CD14-positive monocyte (primary cell): ENCODE measurements at regions not wholly inside any gene's neighbourhood (a gene's known extent, or its start where the extent isn't known, plus 50 kb on each side); places are given as distances from the start of the nearest gene placed in this dataset.

Experiments
- DNase-seq, 3 donors: peaks; one replicate each; pipeline ENCODE4 v3.0.0-alpha.2; 2011 to 2022
- H2AFZ ChIP-seq: 2 replicates; pipeline ENCODE4 v1.6.0; 2012; ENCODE audit warnings: mild to moderate bottlenecking, low read depth, low read length, inconsistent platforms; ENCODE audit not compliant: insufficient read depth, poor library complexity, severe bottlenecking
- H3K27ac ChIP-seq, 2 donors: 1 replicate in 1 of 2; 2 replicates in 1 of 2; pipeline ENCODE4 v1.5.1; 2012 to 2013; ENCODE audit warnings: low read length in 2 of 2, control low read depth in 1 of 2, inconsistent platforms in 1 of 2, low read depth in 1 of 2, mild to moderate bottlenecking in 1 of 2
- H3K27me3 ChIP-seq, 2 donors: one replicate each; pipeline versions ENCODE4 v1.6.0 to v1.6.1; 2011 to 2013; ENCODE audit warnings: low read length in 2 of 2; ENCODE audit not compliant: control insufficient read depth in 2 of 2, insufficient read depth in 2 of 2
- H3K36me3 ChIP-seq, 2 donors: replicated peaks in 1 of 2; 1 replicate in 1 of 2; 2 replicates in 1 of 2; pipeline versions ENCODE4 v1.5.1 to v1.6.1; 2012 to 2013; ENCODE audit warnings: low read length in 2 of 2, control low read depth in 1 of 2, inconsistent platforms in 1 of 2, mild to moderate bottlenecking in 1 of 2; ENCODE audit not compliant: insufficient read depth in 2 of 2, control insufficient read depth in 1 of 2
- H3K4me1 ChIP-seq, 2 donors: 1 replicate in 1 of 2; 2 replicates in 1 of 2; pipeline versions ENCODE4 v1.5.1 to v1.6.1; 2012 to 2013; ENCODE audit warnings: low read length in 2 of 2, control low read depth in 1 of 2, inconsistent platforms in 1 of 2, mild to moderate bottlenecking in 1 of 2, moderate library complexity in 1 of 2; ENCODE audit not compliant: insufficient read depth in 2 of 2, control insufficient read depth in 1 of 2
- H3K4me2 ChIP-seq: replicated peaks from 2 replicates; pipeline ENCODE3; 2012; ENCODE audit warnings: low read length, moderate library complexity, mild to moderate bottlenecking; ENCODE audit not compliant: poor library complexity, severe bottlenecking; ENCODE audit errors: extremely low read depth
- H3K4me3 ChIP-seq, 3 experiments: fragments of 200-600 bp in 1 of 3; sonication (generic) in 1 of 3; replicated peaks in 1 of 3; 1 replicate in 2 of 3; 2 replicates in 1 of 3; pipeline ENCODE4 v1.5.1; 2011 to 2013; ENCODE audit warnings: low read length in 3 of 3, mild to moderate bottlenecking in 3 of 3, control low read depth in 2 of 3, low read depth in 2 of 3, inconsistent platforms in 1 of 3, moderate library complexity in 1 of 3
- H3K79me2 ChIP-seq: 2 replicates; pipeline ENCODE4 v1.6.0; 2012; ENCODE audit warnings: mild to moderate bottlenecking, control low read depth, inconsistent platforms, low read length, moderate library complexity; ENCODE audit not compliant: insufficient read depth
- H3K9ac ChIP-seq: 2 replicates; pipeline ENCODE4 v1.6.0; 2017; ENCODE audit warnings: low read length, mild to moderate bottlenecking; ENCODE audit not compliant: insufficient read depth, poor library complexity, severe bottlenecking
- H3K9me3 ChIP-seq, 2 donors: replicated peaks in 1 of 2; 1 replicate in 1 of 2; 2 replicates in 1 of 2; pipeline versions ENCODE4 v1.5.1 to v1.6.1; 2012 to 2013; ENCODE audit warnings: low read length in 2 of 2, control low read depth in 1 of 2; ENCODE audit not compliant: control insufficient read depth in 1 of 2, insufficient read depth in 1 of 2
- H4K20me1 ChIP-seq: 2 replicates; pipeline ENCODE4 v1.6.0; 2012; ENCODE audit warnings: mild to moderate bottlenecking, low read length, control low read depth, moderate library complexity; ENCODE audit not compliant: insufficient read depth
- H3K27ac Mint-ChIP-seq, 7 donors: one replicate each; pipeline ENCODE4 v1.8.0; 2020; ENCODE audit warnings: mild to moderate bottlenecking in 7 of 7, mixed read lengths in 7 of 7, moderate library complexity in 6 of 7, inconsistent platforms in 2 of 7
- H3K27me3 Mint-ChIP-seq, 3 donors: one replicate each; pipeline ENCODE4 v1.8.0; 2021 to 2022; ENCODE audit warnings: low read depth in 3 of 3, mild to moderate bottlenecking in 3 of 3, mixed read lengths in 3 of 3, moderate library complexity in 3 of 3, inconsistent platforms in 1 of 3
- H3K36me3 Mint-ChIP-seq, 2 donors: one replicate each; pipeline ENCODE4 v1.8.0; 2020; ENCODE audit warnings: mixed read lengths in 2 of 2, inconsistent platforms in 1 of 2, mild to moderate bottlenecking in 1 of 2
- H3K4me1 Mint-ChIP-seq: one replicate; pipeline ENCODE4 v1.8.0; 2020; ENCODE audit warnings: mild to moderate bottlenecking, mixed read lengths
- H3K4me3 Mint-ChIP-seq, 2 donors: one replicate each; pipeline ENCODE4 v1.8.0; 2020; ENCODE audit warnings: mild to moderate bottlenecking in 2 of 2, mixed read lengths in 2 of 2, moderate library complexity in 1 of 2
- H3K9me3 Mint-ChIP-seq, 7 donors: one replicate each; pipeline ENCODE4 v1.8.0; 2020 to 2022; ENCODE audit warnings: mixed read lengths in 7 of 7, mild to moderate bottlenecking in 6 of 7, moderate library complexity in 6 of 7, inconsistent platforms in 2 of 7
- CTCF ChIP-seq: fragments of 200-600 bp; IDR thresholded peaks from one replicate; pipeline ENCODE4 v1.8.0; 2022; ENCODE audit warnings: antibody characterized with exemption, mild to moderate bottlenecking
- whole genome bisulfite sequencing: methylation state at CpG from one replicate; pipeline ENCODE4 v1.1.5; 2013; ENCODE audit warnings: missing lambda C conversion rate; ENCODE audit not compliant: insufficient coverage; 5-methylcytosine and 5-hydroxymethylcytosine counted together
- intact Hi-C, 2 donors: fragments of 100-400 bp; cut with micrococcal nuclease; formaldehyde crosslinking; loops; one replicate each; pipeline versions ENCODE4 v1.15.0 to v1.15.1; 2023

- H3K79me2 ChIP-seq, result no peaks in the 10 kb centered on the region
- no peak for DNase-seq
- TF ChIP-seq CTCF, result no peak
- Mint-ChIP-seq H3K4me3 (no peak overlapping the region), H3K9me3 (peaks cover 0 to 3% (median 2%) of the 10 kb centered on the region in 7 donors), H3K27ac (no peak overlapping the region), H3K36me3 (peaks cover 4 to 18% of the 10 kb centered on the region in 2 donors), H3K4me1 (no peaks in the 10 kb centered on the region), H3K27me3 (peaks cover 0 to 2% (median 0%) of the 10 kb centered on the region in 3 donors)
- H3K9me3 ChIP-seq, result no peaks in the 10 kb centered on the region
- no peak overlapping the region for H3K9ac ChIP-seq
- no peaks in the 10 kb centered on the region for H3K27me3 ChIP-seq
- WGBS, result 100% methylated on average over 6 of the region's 13 CpGs
- H3K27ac ChIP-seq, result no peak overlapping the region
- intact Hi-C loops, result loop anchor here in 1 of 2 donors (10.0 kb wide), 1 partner anchor 180 kb away; no protein-coding TSS in a partner anchor
- H3K4me1 ChIP-seq, result no peaks in the 10 kb centered on the region
- no peak overlapping the region for H2AFZ ChIP-seq
- no peak overlapping the region for H3K4me3 ChIP-seq
- H3K36me3 ChIP-seq, result no peaks in the 10 kb centered on the region
- H3K4me2 ChIP-seq, result no peak overlapping the region
- H4K20me1 ChIP-seq, result no peaks in the 10 kb centered on the region
Observed at GRCh38 chr18:23334569-23334968, 118.5 kb upstream of the RIOK3 start.

GRCh38 chr18:23336101-23336500, 117.0 kb upstream of the RIOK3 start:
- no peaks in the 10 kb centered on the region for H3K4me1 Mint-ChIP-seq
- no peak overlapping the region for H3K4me3 Mint-ChIP-seq
- Histone ChIP-seq H3K4me3 (no peak overlapping the region), H3K9ac (no peak overlapping the region), H3K9me3 (no peaks in the 10 kb centered on the region), H4K20me1 (no peaks in the 10 kb centered on the region), H3K4me1 (no peaks in the 10 kb centered on the region), H3K4me2 (no peak overlapping the region), H3K27ac (no peak overlapping the region), H3K36me3 (no peaks in the 10 kb centered on the region), H3K27me3 (no peaks in the 10 kb centered on the region), H2AFZ (no peak overlapping the region), H3K79me2 (no peaks in the 10 kb centered on the region)
- H3K36me3 Mint-ChIP-seq, result peaks cover 3 to 8% of the 10 kb centered on the region in 2 donors
- TF ChIP-seq CTCF, result no peak
- peaks cover 0 to 1% (median 0%) of the 10 kb centered on the region in 3 donors for H3K27me3 Mint-ChIP-seq
- H3K27ac Mint-ChIP-seq, result peak overlapping the region in 1 of 7 donors; percentile 61
- H3K9me3 Mint-ChIP-seq, result no peaks in the 10 kb centered on the region
- 100% methylated on average over 3 of the region's 6 CpGs for WGBS
- DNase-seq, result no peak
- intact Hi-C loops, result loop anchor here in 1 of 2 donors (10.0 kb wide), 1 partner anchor 181 kb away; no protein-coding TSS in a partner anchor
